ENCODE measurements at regions not wholly inside any gene's neighbourhood (a gene's known extent, or its start where the extent isn't known, plus 50 kb on each side); places are given as distances from the start of the nearest gene placed in this dataset.

GRCh38 chr4:137685357-137685756 is 153.1 kb upstream of the PCDH18 start:
- peak; percentile 55 for DNase-seq (ENCODE audit: low read depth)
- no peak for TF ChIP-seq CTCF (IDR thresholded peaks at IDR 0.05; ENCODE audit: insufficient read depth, low read depth, low read length)
- no peak overlapping the region for H3K4me3 ChIP-seq (ENCODE audit: low read depth, low read length)

- H3K4me3 ChIP-seq (ENCODE audit: low read depth, low read length), result no peak overlapping the region
- no peak for DNase-seq (ENCODE audit: low read depth)
- TF ChIP-seq CTCF (IDR thresholded peaks at IDR 0.05; ENCODE audit: insufficient read depth, low read depth, low read length), result no peak
These were observed 148.8 kb upstream of the PCDH18 start for GRCh38 chr4:137681081-137681480.

GRCh38 chr4:137678796-137679195 is 146.5 kb upstream of the PCDH18 start:
- no peak for DNase-seq (ENCODE audit: low read depth)
- no peak overlapping the region for H3K4me3 ChIP-seq (ENCODE audit: low read depth, low read length)
- no peak for TF ChIP-seq CTCF (IDR thresholded peaks at IDR 0.05; ENCODE audit: insufficient read depth, low read depth, low read length)

- peak; percentile 70 for DNase-seq (ENCODE audit: low read depth)
- TF ChIP-seq CTCF (IDR thresholded peaks at IDR 0.05; ENCODE audit: insufficient read depth, low read depth, low read length), result no peak
- H3K4me3 ChIP-seq (ENCODE audit: low read depth, low read length), result no peak overlapping the region
These were observed 145.6 kb upstream of the PCDH18 start for GRCh38 chr4:137677863-137678262.

GRCh38 chr4:137676357-137676998 is 144.2 kb upstream of the PCDH18 start:
- no peak for DNase-seq (ENCODE audit: low read depth)
- no peak overlapping the region for H3K4me3 ChIP-seq (ENCODE audit: low read depth, low read length)
- no peak for TF ChIP-seq CTCF (IDR thresholded peaks at IDR 0.05; ENCODE audit: insufficient read depth, low read depth, low read length)

GRCh38 chr4:137674066-137674465 is 141.8 kb upstream of the PCDH18 start:
- H3K4me3 ChIP-seq (ENCODE audit: low read depth, low read length), result no peak overlapping the region
- DNase-seq (ENCODE audit: low read depth), result no peak
- no peak for TF ChIP-seq CTCF (IDR thresholded peaks at IDR 0.05; ENCODE audit: insufficient read depth, low read depth, low read length)

Data from fibroblast of villous mesenchyme (primary cell).